GM10248 (cell line): ENCODE measurements at regions not wholly inside any gene's neighbourhood (a gene's known extent, or its start where the extent isn't known, plus 50 kb on each side); places are given as distances from the start of the nearest gene placed in this dataset.

ENCODE experiments used
- CTCF ChIA-PET: fragments of 300-600 bp; sonication (Branson Sonifier 250); formaldehyde crosslinking; extraction: SDS; loops from one replicate; lab custom pipeline; 2021; ENCODE audit warnings: antibody characterized with exemption; lab: Yijun Ruan, JAX
- POLR2A ChIA-PET: fragments of 350-650 bp; sonication (Branson Sonifier 250); formaldehyde crosslinking; extraction: SDS; loops from one replicate; lab custom pipeline; 2020; ENCODE audit warnings: antibody characterized with exemption; lab: Yijun Ruan, JAX
- DNase-seq: peaks from one replicate; pipeline ENCODE4 v3.0.0; 2012; ENCODE audit errors: extremely low spot score
- TF ChIP-seq, protein P1 (sequence below): IDR thresholded peaks from 2 replicates; pipeline ENCODE4 v1.5.1; 2012; ENCODE audit warnings: mild to moderate bottlenecking, low read depth; ENCODE audit errors: extremely low read depth, missing control alignments, control extremely low read depth

DNA sequence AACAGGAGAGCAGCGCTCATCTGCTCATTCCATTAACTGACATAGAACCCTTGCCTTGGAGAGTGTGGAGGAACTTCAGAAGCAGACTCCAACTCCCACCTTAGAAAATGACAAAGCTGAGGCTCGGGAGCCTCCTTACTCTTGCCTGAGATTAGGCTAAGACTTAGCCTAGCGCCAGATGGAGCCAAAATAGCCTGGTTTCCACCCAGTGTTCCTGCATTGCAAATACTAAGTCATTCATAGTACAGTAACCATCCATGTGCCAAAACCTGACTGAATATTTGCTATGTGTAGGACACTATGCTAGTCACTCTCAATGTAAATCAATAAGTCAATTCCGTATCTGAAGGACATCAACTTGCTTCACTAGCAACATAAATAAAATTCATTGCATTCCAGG is 387.4 kb upstream of the CPEB2 start:
- ChIA-PET POLR2A (no interaction called here), CTCF (no interaction called here)

DNA sequence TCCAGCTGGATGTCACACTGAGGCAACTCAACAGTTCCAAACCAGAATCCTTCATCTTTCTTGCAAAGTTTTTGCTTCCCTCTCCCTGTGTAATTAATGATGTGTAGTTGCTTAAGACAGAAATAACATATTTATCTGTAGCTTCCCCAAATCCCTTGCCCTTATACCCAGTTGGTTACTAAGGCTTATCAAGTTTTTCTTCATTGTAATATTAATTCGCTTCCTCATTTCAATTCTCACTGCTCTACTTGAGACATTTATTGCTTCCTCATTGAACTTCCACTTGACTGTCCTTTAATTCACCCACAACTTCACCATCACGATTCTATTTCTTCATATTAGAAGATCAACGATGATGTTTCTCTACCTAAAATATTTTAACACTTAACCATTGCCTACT is 386.6 kb upstream of the CPEB2 start:
- CTCF ChIA-PET, result no interaction called here
- no peak for DNase-seq
- TF ChIP-seq, protein P1, sequence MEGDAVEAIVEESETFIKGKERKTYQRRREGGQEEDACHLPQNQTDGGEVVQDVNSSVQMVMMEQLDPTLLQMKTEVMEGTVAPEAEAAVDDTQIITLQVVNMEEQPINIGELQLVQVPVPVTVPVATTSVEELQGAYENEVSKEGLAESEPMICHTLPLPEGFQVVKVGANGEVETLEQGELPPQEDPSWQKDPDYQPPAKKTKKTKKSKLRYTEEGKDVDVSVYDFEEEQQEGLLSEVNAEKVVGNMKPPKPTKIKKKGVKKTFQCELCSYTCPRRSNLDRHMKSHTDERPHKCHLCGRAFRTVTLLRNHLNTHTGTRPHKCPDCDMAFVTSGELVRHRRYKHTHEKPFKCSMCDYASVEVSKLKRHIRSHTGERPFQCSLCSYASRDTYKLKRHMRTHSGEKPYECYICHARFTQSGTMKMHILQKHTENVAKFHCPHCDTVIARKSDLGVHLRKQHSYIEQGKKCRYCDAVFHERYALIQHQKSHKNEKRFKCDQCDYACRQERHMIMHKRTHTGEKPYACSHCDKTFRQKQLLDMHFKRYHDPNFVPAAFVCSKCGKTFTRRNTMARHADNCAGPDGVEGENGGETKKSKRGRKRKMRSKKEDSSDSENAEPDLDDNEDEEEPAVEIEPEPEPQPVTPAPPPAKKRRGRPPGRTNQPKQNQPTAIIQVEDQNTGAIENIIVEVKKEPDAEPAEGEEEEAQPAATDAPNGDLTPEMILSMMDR, result no peak
- POLR2A ChIA-PET, result no interaction called here

More for the DNA sequence above, 387.4 kb upstream of the CPEB2 start:
- TF ChIP-seq, protein P1, result no peak
- DNase-seq, result no peak

DNA sequence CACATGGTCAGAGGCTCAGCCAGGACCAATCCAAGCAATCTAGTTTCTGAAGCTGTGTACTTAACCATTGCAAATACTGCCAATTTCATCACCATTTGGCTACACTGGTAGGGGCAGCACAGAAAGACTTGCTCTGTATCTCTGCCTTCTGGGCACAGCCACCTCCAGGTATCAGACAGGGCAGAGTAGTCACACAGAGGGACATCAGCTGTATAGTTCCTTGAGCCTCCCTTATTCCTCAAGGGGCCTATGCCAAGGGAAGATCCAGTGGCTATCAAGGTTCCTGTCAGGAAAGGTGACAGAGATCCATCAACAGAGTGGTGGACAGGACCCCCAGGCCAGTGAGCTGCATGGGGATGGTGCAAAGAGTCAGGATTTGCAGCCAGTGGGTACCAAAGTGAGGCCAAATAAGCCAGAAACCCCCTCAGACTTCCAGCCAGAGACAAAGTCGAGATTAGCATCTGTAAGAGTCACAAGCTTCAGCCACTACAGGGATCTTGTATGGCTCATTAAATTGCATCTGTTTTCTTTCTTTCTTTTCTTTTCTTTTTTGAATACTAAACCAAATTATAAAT is 381.6 kb upstream of the CPEB2 start:
- DNase-seq, result no peak
- TF ChIP-seq, protein P1, result no peak
- CTCF ChIA-PET, result no interaction called here
- POLR2A ChIA-PET, result no interaction called here

DNA sequence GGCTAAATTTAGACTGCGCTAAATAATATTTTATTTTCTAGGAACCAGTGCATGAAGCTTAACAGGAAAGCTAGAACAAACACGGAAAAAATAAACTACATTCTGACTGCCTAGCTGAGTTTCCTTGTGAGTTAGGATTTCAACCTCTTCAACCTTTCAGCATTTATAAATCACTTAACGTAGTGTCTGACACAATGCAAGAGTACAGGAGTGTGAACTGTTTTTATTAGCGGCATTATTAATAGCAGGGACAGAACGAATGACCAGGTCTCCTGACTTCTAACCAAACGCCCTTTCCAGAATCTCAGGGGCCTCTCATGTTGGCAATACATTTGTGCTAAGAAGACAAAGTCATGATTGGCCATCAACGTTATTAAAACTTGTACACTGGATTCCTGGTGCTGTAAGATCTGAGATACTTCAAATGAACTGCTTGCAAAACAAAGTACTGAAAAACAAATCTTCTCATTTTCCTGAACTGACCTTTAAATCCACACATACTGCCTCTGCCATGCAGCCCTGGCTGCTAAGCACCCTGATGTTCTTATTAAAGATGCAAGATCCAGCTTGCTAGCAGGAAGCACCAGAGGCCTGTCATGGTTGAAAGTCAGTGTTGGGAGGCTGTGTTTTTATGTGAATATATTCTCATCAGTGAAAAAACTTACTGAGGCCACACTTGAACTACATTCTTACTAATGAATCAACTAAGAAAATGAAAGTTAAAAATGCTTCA is 380.4 kb upstream of the CPEB2 start:
- ChIA-PET POLR2A (no interaction called here), CTCF (interaction anchor here (1.4 kb wide), 1 partner anchor 10 kb away, joined by 4 read pairs; no protein-coding TSS in a partner anchor)
- no peak for DNase-seq
- TF ChIP-seq, protein P1, result no peak

DNA sequence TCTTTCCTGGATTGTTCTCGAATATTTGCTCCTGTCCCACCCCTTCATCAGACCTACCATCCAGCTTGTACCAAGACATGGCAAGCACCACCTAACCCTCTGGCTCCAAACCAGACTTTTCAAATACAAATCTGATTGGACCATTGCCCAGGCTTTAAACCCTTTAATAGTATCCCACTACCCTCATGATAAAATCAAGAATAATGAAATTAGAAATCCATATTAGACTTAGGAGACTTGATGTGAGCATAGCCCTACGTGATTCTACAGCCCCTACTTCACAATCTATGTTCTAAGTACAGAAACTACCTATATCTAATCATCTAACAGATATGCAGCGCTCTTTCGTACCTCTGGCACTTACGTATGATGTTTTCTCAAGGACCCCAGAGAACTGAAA is 375.2 kb upstream of the CPEB2 start:
- ChIA-PET POLR2A (no interaction called here), CTCF (interaction anchor here (1.0 to 1.6 kb wide), 2 partner anchors 23 to 24 kb away, joined by 3 to 5 read pairs; no protein-coding TSS in a partner anchor)
- TF ChIP-seq, protein P1, result no peak
- DNase-seq, result no peak

DNA sequence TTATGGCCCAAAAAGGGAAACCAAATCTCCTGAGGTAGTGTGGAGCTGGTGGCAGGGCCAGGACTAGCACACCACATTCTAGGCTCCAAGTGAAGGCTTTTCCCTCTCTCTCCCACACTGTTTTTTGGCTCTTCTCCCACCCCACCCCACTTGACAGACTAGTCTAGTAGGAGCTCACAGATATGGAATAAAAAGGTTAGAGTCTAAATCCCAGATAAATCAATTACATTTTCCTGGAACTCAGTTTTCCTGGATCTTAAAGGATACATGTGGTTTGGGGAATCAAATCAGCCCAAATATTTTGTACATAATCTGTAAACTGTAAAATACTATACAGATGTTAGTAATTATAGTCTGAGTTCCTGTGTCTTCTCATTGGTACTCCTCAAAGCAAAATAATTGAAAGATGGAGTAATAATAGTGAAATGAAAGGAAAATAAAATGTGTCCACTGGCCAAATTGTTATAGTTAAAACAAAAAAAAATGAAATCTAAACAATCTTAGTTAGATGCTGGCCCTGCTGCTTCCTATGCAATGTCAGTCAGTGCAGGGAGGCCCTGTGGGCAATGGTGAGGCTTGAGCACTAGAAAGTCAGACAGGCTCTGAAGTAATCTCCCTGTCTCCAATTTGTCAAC is 370.4 kb upstream of the CPEB2 start:
- DNase-seq, result no peak
- ChIA-PET CTCF (no interaction called here), POLR2A (no interaction called here)
- TF ChIP-seq, protein P1, result no peak
